ENCODE measurements at regions not wholly inside any gene's neighbourhood (a gene's known extent, or its start where the extent isn't known, plus 50 kb on each side); places are given as distances from the start of the nearest gene placed in this dataset.

GRCh38 chr16:11478431-11479119, 108.1 kb downstream of the LITAF start:
- no peak for TF ChIP-seq CTCF (IDR thresholded peaks at IDR 0.05; ENCODE audit: insufficient read depth in 1 of 2, low read depth in 1 of 2, low read length in 1 of 2, severe bottlenecking in 1 of 2, unreplicated experiment in 1 of 2)
- Mint-ChIP-seq H3K36me3 (ENCODE audit: insufficient read depth, unreplicated experiment) (no peaks in the 10 kb centered on the region), H3K27ac (ENCODE audit: unreplicated experiment) (no peak overlapping the region), H3K9me3 (ENCODE audit: unreplicated experiment) (peaks cover 9% of the 10 kb centered on the region), H3K4me1 (ENCODE audit: low read depth, unreplicated experiment) (no peaks in the 10 kb centered on the region), H3K27me3 (ENCODE audit: insufficient read depth, unreplicated experiment) (no peaks in the 10 kb centered on the region), H3K4me3 (ENCODE audit: unreplicated experiment) (no peak overlapping the region)
- no TSS peak for BruUV-seq (replicated peaks)
- Histone ChIP-seq H3K4me3 (ENCODE audit: low read depth, low read length) (no peak overlapping the region), H3K4me1 (peaks cover 11% of the 10 kb centered on the region), H3K36me3 (ENCODE audit: control insufficient read depth, insufficient read depth, low read length) (no peaks in the 10 kb centered on the region), H3K9me3 (no peaks in the 10 kb centered on the region), H3K27me3 (replicated peaks; ENCODE audit: control insufficient read depth, insufficient read depth, low read length) (no peaks in the 10 kb centered on the region)
- POLR2A ChIA-PET, result no interaction called here
- CTCF ChIA-PET, result no interaction called here
- intact Hi-C loops (cut with micrococcal nuclease; ENCODE audit: unreplicated experiment), result no loop called here
- DNase-seq, result no peak

GRCh38 chr16:11479916-11480315, 106.8 kb downstream of the LITAF start:
- Mint-ChIP-seq H3K4me1 (ENCODE audit: low read depth, unreplicated experiment) (no peaks in the 10 kb centered on the region), H3K36me3 (ENCODE audit: insufficient read depth, unreplicated experiment) (no peaks in the 10 kb centered on the region), H3K4me3 (ENCODE audit: unreplicated experiment) (no peak overlapping the region), H3K27ac (ENCODE audit: unreplicated experiment) (no peak overlapping the region), H3K9me3 (ENCODE audit: unreplicated experiment) (peaks cover 11% of the 10 kb centered on the region), H3K27me3 (ENCODE audit: insufficient read depth, unreplicated experiment) (no peaks in the 10 kb centered on the region)
- no peak for TF ChIP-seq CTCF (IDR thresholded peaks at IDR 0.05; ENCODE audit: insufficient read depth in 1 of 2, low read depth in 1 of 2, low read length in 1 of 2, severe bottlenecking in 1 of 2, unreplicated experiment in 1 of 2)
- Histone ChIP-seq H3K9me3 (peaks cover 3% of the 10 kb centered on the region; the same call in 1 of the 2 replicates), H3K4me3 (ENCODE audit: low read depth, low read length) (no peak overlapping the region), H3K36me3 (ENCODE audit: control insufficient read depth, insufficient read depth, low read length) (no peaks in the 10 kb centered on the region), H3K4me1 (no peaks in the 10 kb centered on the region; the same call in 1 of the 2 replicates), H3K27me3 (replicated peaks; ENCODE audit: control insufficient read depth, insufficient read depth, low read length) (no peaks in the 10 kb centered on the region)
- intact Hi-C loops (cut with micrococcal nuclease; ENCODE audit: unreplicated experiment), result no loop called here
- CTCF ChIA-PET, result no interaction called here
- DNase-seq, result no peak
- BruUV-seq (replicated peaks), result no TSS peak
- POLR2A ChIA-PET, result no interaction called here

- Mint-ChIP-seq H3K36me3 (ENCODE audit: insufficient read depth, unreplicated experiment) (no peaks in the 10 kb centered on the region), H3K4me3 (ENCODE audit: unreplicated experiment) (no peak overlapping the region), H3K4me1 (ENCODE audit: low read depth, unreplicated experiment) (no peaks in the 10 kb centered on the region), H3K27me3 (ENCODE audit: insufficient read depth, unreplicated experiment) (no peaks in the 10 kb centered on the region), H3K27ac (ENCODE audit: unreplicated experiment) (no peak overlapping the region), H3K9me3 (ENCODE audit: unreplicated experiment) (peaks cover 18% of the 10 kb centered on the region)
- ChIA-PET POLR2A (no interaction called here), CTCF (no interaction called here)
- no TSS peak for BruUV-seq (replicated peaks)
- no peaks in the 10 kb centered on the region for H3K27me3 ChIP-seq (replicated peaks; ENCODE audit: control insufficient read depth, insufficient read depth, low read length)
- H3K4me3 ChIP-seq (ENCODE audit: low read depth, low read length), result no peak overlapping the region
- H3K36me3 ChIP-seq (ENCODE audit: control insufficient read depth, insufficient read depth, low read length), result no peaks in the 10 kb centered on the region
- no peak for TF ChIP-seq CTCF (IDR thresholded peaks at IDR 0.05; ENCODE audit: insufficient read depth in 1 of 2, low read depth in 1 of 2, low read length in 1 of 2, severe bottlenecking in 1 of 2, unreplicated experiment in 1 of 2)
- DNase-seq, result no peak
- H3K4me1 ChIP-seq, result no peaks in the 10 kb centered on the region
- intact Hi-C loops (cut with micrococcal nuclease; ENCODE audit: unreplicated experiment), result no loop called here
- H3K9me3 ChIP-seq, result peaks cover 5% of the 10 kb centered on the region; the same call in 1 of the 2 replicates
These were observed 106.1 kb downstream of the LITAF start for GRCh38 chr16:11480634-11481033.
